AG09309 (cell line): ENCODE measurements at regions not wholly inside any gene's neighbourhood (a gene's known extent, or its start where the extent isn't known, plus 50 kb on each side); places are given as distances from the start of the nearest gene placed in this dataset.

Source experiments
- DNase-seq: peaks from one replicate; pipeline ENCODE4 v3.0.0-alpha.2; 2010; ENCODE audit warnings: low read depth
- H3K4me3 ChIP-seq: 2 replicates; pipeline ENCODE4 v1.5.1; 2011; ENCODE audit warnings: mild to moderate bottlenecking, low read depth, low read length, moderate library complexity; ENCODE audit not compliant: control insufficient read depth
- TF ChIP-seq, protein P1 (sequence below): IDR thresholded peaks from 2 replicates; pipeline ENCODE4 v1.5.1; 2011; ENCODE audit warnings: mild to moderate bottlenecking, low read depth, low read length, inconsistent platforms; ENCODE audit not compliant: insufficient read depth, control insufficient read depth; ENCODE audit errors: missing control alignments

DNA sequence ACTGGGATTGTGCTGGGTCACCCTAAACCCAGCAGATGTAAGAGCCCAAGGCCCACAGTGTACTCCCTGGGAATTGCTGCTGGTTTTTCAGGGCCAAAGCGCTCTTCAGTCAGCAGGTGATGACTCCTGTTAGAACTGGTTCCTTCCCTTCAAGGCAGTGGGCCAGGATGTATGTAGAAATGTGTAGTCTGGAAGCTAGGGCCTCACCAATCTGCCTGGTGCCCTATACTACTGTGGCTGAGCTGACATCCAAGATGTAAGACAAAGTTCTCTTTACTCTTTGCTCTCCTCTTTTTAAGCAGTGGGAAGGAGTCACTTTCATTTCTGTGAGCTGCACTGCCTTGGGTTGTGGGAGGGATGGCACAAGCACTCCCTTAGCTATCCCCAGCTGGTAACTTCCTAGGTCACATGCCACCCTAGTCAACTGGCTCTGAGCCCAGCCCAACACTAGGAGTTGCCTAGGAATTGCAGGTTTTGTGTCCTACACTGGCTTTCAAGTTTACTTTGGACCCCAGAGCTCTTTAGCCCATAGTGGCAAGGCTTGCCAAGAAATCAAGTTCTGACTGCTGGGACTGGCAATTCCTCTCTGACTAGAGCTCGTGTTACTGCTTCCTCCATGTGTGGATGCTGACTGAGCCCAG, 249.2 kb downstream of the C12orf50 start:
- DNase-seq: no peak
- no peak overlapping the region for H3K4me3 ChIP-seq
- TF ChIP-seq, protein P1, sequence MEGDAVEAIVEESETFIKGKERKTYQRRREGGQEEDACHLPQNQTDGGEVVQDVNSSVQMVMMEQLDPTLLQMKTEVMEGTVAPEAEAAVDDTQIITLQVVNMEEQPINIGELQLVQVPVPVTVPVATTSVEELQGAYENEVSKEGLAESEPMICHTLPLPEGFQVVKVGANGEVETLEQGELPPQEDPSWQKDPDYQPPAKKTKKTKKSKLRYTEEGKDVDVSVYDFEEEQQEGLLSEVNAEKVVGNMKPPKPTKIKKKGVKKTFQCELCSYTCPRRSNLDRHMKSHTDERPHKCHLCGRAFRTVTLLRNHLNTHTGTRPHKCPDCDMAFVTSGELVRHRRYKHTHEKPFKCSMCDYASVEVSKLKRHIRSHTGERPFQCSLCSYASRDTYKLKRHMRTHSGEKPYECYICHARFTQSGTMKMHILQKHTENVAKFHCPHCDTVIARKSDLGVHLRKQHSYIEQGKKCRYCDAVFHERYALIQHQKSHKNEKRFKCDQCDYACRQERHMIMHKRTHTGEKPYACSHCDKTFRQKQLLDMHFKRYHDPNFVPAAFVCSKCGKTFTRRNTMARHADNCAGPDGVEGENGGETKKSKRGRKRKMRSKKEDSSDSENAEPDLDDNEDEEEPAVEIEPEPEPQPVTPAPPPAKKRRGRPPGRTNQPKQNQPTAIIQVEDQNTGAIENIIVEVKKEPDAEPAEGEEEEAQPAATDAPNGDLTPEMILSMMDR: no peak

DNA sequence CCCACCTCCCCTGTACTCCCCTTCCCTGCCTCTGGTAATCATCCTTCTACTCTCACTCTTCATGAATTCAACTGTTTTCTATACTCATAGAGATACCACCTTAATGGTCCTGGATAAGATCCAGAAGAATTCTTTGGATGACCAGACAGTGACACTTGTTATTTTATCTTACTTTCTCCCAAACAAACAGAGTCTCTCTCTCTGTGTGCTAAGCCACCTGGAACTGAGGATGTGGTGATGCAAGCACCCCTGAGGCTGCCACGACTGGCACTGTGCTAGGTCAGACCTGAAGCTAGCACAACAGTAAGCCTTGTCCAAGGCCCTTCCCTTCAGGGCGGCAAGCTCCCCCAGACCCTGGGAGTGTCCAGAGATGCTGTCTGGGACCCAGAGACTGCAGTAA, 250.2 kb downstream of the C12orf50 start:
- TF ChIP-seq, protein P1: no peak
- DNase-seq: no peak

DNA sequence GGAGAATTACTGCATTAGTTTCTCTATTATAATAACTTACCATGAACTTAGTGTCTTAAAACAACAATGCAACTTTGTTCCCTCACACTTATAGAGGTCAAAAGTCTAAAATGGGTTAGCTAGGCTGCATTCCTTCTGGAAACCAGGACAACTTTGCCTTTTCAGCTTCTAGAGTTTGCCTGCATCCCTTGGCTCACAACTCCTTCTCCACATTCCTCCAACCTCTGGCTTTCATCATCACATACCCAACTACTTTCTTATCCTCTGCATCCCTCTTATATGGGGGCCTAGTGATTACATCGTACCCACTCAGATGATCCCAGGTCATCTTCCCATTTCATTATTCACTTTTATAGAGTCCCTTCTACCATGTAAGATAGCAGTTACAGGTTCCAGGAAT, 251.1 kb downstream of the C12orf50 start:
- TF ChIP-seq, protein P1: no peak
- no peak overlapping the region for H3K4me3 ChIP-seq
- DNase-seq: no peak

More for the DNA sequence above, 250.2 kb downstream of the C12orf50 start:
- no peak overlapping the region for H3K4me3 ChIP-seq

DNA sequence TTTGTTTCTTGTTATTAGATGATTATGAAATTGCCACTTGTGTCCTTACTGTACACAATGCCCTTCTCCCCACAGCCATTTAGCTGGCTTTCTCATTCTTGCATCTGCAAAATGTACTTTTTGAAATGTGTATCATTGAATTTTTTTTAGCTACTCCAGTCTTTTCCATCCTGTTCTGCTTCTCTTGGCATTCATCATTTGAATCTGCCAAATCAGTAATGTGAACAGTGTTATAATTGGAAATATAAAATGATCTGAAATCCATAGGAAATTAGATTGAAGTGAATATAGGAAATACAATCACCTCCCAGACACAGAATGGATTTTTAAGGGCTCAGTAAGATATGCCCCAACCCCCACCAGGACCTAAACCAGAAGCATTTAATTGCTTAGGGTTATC, 253.4 kb downstream of the C12orf50 start:
- TF ChIP-seq, protein P1: no peak
- no peak overlapping the region for H3K4me3 ChIP-seq
- no peak for DNase-seq

DNA sequence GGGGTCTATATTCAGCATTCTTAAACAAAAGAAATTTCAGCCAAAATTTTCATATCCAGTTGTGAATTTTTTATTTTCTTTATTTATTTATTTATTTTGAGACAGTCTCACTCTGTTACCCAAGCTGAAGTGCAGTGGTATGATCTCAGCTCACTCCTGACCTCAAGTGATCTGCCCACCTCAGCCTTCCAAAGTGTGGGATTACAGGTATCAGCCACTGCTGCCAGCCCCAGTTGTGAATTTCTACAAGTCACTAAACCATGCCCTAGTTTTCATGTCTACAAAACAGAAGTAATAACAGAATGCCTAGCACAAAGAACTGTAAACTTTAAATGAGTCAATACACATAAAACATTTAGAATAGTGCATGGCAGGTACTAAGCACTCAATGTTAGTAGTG, 254.2 kb downstream of the C12orf50 start:
- no peak overlapping the region for H3K4me3 ChIP-seq
- TF ChIP-seq, protein P1: no peak
- no peak for DNase-seq

DNA sequence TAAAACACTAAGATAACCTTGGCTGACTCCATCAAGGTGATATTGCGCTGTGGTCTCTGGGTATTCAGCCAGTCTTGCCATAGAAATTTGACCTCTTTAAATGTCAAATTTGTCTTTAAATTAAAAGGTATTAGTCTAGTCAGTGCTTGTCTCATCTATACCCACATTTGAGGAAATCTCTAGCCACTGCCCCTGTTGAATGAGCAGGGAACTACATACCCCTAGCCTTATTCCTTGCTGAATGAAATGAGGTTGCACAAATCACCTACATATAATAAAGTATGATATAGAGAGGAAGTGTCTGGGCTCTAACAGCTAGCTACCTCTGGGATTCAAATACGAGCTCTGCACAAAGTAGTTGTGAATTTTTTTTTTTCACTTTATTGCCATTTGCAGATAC, 256.8 kb downstream of the C12orf50 start:
- DNase-seq: no peak
- no peak overlapping the region for H3K4me3 ChIP-seq
- TF ChIP-seq, protein P1: no peak
